Tongue (tissue), 1 donor: ENCODE measurements at regions not wholly inside any gene's neighbourhood (a gene's known extent, or its start where the extent isn't known, plus 50 kb on each side); places are given as distances from the start of the nearest gene placed in this dataset.
"Not testable (repeated sequence)": the region's sequence is repeated elsewhere in the genome, so short reads cannot be mapped to it uniquely, and the experiment has no call there.

Experiments used
- DNase-seq: peaks from one replicate; pipeline ENCODE4 v3.0.0-alpha.2; 2015

DNA sequence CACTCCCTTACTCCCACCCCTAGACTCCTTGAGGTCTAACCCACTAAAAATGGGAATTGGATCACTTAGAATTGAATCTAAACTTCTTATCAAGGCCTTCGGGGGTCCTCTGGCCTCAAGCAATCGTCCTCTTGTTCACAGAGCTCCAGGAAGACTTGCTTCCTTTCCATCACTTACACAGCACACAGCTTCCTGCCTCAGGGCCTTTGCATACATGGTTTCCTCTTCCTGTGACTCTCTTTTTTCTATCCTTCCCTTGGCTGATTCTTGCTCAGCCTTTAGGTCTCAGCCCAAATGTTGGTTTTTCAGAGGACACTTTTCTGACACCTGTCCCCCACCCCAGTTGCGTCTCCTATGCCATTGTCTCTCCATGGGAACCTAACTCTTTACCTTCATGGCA lies 50.0 kb upstream of the ALDH1B1 start:
- DNase-seq: no peak

DNA sequence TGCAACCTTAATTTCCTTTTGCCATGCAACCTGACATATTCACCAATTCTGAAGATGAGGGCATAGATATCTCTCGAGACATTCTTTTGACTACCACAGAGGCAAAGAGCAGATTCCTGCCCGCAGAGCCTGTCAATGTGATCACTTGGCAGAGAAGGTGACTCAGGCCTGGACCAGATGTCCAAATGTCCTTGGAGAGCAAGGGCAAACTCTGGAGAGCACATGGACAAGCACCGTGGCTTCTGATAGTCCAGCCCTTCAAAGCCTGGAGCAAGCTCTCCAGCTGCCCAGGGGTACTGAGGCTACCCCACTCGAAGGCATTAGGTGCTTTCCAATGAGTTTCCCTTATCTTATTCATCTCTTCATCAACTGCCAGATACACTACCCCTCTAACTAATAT lies 50.4 kb upstream of the ALDH1B1 start:
- DNase-seq: no peak

DNA sequence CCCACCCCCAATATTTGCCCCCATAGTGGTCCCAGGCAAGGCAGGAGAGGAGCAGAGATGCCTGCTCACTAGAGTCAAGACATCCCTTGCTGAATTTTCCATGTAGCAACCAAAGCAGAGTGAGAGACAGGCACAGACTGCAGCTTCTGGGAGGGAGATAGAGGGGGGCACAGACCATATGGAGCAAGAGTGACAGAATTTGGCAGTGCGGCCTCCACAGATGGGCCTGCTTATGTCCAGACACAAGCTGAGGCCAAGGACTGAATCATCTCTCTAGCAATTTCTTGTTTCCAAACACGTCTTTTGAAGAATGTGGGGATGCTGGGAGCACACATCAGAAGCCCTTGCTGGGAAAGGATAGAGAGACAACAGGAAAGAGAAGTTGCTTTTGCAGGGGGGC lies 53.0 kb upstream of the ALDH1B1 start:
- DNase-seq: peak; percentile 94

DNA sequence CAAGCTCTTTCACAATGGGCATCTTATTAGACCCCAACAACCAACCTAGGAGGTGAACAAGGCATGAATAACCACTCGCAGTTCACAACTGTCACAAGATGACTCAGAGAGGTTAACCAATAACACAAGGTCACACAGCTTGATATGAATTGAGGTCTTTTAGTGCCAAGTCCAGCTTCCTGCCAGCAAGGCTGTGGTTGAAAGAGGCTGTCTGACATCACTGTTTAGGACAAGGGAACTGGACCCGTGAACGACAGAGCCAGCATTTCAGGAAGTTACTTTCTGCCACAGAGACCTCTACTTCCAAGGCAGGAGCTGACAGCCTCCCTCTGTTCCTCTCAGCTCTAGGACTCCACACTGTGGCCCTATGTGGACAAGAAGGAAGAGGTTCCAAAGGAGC lies 53.4 kb upstream of the ALDH1B1 start:
- peak; percentile 19 for DNase-seq

DNA sequence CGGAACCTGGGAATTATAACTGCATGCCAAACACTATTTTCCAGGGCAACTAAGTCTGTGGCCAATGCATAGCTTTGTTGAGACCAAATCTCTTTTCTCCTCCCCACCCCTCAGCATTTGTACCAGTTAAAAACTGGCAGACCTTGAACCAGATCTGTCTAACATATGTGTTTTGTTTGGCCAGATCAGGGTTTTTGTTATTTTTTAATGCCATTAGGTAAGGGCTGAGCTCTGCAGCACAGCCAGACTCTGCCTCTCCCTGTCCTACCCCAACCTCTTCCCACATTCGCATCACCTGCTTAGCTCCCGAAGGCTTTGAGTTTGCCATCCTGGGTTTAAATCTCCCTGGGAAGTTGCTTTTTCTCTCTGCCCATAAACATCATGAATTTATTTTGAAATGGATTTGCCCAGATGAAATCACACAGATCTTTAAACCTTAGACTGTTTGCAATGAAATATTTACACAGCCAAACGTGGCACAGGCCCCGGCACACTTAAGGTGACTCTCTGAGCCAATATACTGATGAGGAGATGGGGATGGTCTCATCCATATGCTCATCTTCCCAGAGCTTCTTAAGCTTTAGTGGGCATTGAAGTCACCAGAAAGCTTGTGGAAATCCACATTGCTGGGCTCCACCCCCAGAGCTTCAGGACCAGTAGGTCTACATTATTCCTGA lies 54.0 kb upstream of the ALDH1B1 start:
- no peak for DNase-seq

DNA sequence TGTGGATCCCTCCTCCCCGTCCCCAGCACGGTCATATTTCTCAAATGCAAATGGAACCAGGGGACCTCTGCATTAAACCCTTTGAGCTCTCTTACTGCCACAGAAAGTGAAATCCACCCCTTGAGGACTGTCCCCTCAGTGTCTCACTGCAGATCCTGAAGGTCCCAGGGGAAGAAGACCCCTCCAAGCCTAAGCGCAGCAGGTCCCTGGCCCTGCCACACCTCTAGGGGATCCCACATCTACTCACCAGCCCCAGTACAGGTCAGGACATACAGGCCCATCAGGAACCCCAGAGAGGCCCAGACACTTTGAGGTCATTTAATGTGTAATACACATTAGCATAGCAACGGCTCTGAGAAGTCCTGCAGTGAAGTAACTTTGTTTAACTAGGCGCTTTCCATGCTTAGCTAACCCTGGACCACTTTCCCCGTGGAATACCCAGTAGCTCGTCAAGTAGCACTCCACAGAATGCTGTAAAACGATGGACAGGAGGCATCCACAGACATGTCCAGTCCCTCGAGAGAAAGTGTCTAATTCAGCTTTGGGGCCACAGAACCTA lies 54.7 kb upstream of the ALDH1B1 start:
- DNase-seq: no peak

DNA sequence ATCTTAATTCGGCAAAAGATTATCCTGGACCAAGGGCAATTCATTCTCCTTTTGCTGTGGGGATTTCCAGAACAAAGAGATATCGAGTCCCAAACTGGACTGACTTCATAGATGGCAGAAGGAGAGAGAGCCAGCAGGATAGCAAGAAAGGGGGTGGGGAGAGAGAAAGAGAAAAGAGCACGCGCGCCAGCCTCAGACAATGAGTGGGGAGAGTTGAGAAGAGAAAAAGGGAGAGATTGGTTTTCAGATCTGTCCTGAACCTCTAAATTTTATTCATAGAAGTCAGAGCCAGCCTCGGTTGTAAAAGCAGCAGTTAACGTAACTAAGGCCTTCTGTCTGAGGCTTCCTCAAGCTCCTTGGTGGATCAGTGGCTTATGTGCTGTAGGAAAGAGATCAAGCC lies 55.3 kb upstream of the ALDH1B1 start:
- DNase-seq: no peak

DNA sequence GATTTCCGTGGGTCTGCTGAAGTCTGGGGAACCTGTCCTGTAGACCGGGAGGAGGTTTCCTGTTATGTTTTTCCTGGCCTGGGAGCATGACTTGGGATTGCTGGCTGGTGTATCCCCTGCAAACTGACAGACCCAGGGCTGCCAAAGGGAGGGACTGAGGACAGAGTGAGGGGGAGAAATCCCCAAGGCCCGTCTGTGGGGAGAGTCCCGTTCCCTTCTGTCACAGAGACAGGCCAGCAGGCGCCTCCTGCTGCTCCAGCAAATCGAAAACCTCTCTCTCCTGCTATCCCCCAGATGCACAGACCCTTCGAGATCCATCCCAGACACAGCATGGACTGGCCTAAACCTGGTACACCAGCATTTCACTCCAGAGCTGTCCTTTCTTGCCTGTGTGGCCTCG lies 56.2 kb upstream of the ALDH1B1 start:
- peak; percentile 57 for DNase-seq

DNA sequence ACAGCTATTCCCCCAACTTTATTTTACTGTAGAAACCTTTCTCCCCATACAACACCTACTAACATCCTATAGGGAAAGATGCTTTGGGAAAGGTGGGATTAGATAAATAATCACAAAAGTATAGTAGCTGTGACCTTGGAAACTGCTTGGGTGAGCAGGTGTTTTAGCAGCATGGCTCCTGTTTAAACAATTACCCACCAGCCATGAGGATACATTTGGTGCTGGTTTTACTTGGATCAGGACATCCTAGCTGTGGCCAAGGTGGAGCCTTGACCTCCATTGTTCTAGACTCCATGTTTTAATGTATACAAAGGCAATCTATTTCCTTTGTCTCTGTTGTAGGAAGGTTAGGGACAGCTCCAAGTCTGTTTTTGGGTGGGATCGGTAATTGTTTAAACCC lies 56.8 kb upstream of the ALDH1B1 start:
- DNase-seq: no peak

DNA sequence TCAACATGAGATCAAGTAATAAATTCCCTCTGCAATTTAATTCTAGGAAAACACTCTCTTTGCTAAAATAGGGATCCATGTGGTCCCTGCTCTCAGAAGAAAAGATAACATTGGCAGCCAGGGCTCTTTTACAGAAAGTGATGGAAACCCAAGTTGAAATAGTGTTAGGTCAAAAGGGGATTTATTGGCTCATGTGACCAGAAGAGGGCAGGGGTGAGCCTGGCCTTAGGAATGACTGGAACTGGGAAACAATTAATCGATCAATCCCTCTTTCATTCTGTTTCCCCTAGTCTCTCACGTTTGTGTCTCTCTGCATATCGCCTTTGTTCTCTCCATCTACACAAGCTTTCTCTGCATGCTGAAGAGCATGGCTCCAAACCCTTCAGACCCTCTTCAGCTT lies 58.3 kb upstream of the ALDH1B1 start:
- DNase-seq: no peak

DNA sequence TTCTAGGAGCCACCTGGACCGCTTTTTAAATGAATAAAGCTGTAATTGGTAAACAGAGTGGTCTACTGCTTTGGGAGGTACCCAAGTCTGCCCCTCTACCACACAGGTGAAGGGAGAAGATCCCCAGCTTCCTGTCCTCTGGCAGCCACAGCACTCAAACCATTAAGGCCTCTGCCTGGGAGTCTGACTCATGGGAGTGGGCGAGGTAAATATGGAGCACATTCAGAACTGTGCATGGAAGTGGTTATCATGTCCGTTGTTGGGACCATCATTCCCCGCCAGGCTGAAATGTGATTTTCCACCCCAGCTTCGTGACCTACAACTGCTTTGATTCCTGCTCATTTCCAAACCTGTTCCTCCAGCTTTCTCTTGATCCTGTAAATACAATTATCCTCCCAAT lies 59.5 kb upstream of the ALDH1B1 start:
- no peak for DNase-seq

DNA sequence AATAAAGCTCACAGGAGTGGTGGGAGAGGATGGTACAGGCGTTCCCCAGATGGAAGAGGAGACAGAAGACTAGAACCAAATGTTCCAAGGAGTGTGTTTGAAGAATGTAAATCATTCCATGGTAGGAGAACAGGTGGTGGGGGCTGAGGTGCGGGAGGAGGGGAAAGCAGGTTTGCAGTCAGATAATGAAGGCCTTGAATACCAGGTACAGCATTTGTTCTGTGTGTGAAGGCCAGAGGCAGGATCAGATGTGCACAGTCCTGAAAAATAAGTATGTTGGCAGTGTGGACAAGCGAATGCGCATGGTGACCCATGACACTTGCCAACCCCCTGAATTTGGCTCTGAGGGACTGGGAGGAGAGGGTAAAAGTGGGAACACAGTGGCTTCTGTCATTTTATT lies 59.9 kb upstream of the ALDH1B1 start:
- DNase-seq: no peak

DNA sequence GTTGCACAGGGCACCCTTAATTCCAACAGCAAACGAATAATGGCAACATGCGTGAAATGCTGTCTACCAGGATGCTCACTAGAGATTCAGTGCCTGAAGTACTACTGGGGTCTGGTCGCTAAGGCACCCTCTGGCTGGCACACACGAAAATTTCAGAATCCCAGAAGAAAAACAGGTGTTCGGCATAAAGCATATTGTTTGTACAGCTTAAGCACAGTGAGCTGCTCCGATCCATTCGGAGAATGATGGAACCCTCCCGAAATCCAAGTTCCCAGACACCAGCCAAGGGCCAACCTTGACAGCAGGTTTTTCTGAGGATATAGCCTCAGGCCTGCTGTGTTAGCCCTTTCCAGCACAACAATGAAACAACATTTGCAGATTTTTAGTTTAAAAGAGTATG lies 61.4 kb upstream of the ALDH1B1 start:
- DNase-seq: no peak

DNA sequence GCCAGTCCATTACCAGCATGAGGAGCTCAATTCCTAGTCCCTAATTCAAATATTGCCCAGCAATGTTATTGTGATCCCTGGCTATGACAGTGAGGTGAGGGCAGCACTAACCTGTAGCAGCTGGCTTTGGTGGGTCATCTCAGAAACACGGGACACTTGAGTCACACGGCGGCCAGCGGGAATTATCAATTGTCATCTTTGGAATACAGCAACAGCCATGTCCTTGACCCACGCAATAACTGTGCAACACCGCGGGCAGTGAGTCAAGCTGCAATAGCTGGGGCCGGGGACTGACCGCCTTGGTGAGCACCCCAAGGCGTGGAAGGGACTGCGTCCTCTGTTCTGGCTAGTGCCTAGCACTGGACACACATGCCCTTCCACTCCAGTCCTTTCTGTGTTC lies 62.5 kb upstream of the ALDH1B1 start:
- no peak for DNase-seq

DNA sequence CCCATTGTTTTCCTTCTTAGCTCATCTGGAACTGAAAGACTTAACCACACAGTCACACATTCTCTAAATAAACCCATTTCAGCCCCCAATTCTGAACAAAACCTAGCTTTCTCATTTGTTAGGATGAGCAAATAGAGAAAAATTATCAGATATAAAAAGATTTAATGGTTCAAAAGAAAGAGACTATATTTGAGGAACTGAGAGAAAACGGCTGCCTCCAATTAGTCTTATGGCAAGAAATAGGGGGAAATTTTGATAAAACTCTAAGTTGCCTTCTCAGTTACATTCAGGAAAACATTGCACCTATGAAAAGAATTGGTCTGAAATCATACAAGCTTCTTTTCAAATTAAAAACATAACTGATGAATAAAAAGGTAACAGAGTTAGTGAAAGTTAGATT lies 63.7 kb upstream of the ALDH1B1 start:
- no peak for DNase-seq

DNA sequence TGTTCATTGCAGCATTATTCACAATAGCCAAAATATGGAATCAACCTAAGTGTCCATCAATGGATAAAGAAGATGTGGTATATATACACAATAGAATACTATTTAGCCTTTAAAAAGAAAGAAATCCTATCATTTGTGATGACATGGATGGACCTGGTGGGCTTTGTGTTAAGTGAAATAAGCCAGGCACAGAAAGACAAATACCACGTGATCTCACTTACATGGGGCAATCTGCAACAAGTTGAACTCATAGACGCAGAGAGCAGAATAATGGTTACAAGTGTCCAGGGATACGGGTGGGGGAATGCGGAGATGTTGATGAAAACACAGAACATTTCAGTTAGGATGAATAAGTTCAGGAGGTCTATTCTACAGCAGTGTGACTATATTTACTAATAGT lies 66.4 kb upstream of the ALDH1B1 start:
- DNase-seq: no peak

DNA sequence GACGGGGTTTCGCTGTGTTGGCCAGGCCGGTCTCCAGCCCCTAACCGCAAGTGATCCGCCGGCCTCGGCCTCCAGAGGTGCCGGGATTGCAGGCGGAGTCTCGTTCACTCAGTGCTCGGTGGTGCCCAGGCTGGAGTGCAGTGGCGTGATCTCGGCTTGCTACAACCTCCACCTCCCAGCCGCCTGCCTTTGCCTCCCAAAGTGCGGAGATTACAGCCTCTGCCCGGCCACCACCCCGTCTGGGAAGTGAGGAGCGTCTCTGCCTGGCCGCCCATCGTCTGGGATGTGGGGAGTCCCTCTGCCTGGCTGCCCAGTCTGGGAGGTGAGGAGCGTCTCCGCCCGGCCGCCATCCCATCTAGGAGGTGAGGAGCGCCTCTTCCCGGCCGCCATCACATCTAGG lies 68.3 kb upstream of the ALDH1B1 start:
- DNase-seq: not testable (repeated sequence)

DNA sequence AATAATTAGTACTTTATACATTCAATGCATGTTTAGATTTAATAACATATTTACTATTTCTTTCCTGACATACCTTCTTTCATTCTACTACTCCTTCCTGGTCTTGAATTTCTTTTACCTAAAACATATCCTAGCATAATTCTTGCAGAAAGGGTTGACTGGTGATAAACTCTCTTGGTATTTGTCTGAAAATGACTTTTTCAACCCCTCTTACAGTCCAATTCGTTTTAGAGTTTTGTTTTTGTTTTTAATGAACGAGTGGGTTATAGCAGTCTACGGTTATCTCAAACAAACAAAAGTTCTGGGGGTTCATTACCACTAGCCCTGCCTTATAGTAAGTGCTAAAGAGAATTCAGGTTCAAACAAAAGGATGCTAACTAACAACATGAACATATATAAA lies 69.6 kb upstream of the ALDH1B1 start:
- DNase-seq: no peak

DNA sequence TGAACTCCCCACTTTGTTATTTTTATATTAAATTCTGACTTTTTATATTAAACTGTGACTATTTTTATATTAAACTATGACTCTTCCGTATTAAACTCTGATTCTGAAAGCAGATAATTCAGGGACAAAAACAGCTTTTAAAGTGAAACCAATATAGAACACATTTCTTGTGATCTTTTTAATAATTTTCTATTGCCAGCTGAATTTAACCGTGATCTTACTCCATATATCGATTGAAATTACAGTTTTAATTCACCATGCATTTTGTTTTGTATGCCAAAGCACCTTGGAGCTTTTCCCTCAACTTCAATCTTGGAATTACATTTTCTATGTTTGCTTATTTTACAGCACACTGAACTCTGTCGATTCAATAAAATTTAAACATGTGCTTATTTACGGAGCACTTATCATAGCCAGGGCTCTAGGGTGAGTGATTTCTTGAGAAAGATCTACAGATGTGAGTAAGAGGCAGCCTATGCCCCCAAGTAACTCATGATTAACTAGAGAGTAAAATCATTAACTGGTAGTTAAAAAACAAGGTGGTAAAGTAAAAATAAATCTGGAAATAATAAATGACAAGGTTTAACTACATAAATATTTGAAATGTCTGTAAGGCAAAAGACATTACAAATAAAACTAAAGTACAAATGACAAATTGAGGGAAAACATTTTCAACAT lies 72.9 kb upstream of the ALDH1B1 start:
- no peak for DNase-seq

DNA sequence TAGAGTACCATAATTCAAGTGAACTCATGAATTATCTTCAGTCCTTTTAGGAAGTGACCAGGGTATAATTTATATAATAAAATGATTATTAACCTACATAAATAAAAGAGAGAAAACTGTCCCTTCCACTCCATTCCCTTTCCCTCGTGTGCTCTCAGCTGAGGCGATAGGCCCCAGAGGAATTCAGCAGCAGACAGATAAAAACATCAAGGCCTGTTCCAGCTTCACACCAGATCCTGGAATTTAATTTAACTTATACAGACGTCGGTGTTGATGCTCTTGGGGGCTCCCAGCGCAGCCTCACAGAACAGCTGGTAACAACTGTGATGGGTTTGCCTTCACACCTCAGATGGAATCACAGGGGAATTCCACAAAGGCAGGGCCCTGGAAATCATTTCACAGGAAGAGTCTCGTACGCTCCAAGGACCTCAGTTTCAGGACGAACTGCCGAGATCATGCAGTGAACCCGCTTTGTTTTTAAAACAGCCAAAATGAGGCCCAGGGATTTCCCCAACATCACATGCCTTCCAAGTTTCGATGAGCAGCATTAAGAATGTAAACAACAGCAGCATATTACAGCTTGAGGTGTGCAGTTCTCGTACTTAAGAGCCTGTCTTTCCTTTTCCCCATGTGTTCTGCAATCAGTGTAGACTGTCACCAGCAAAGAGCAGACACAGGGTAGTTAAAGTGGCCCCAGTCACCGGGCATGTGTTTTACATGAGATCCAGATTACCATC lies 73.6 kb upstream of the ALDH1B1 start:
- peak; percentile 87 for DNase-seq

DNA sequence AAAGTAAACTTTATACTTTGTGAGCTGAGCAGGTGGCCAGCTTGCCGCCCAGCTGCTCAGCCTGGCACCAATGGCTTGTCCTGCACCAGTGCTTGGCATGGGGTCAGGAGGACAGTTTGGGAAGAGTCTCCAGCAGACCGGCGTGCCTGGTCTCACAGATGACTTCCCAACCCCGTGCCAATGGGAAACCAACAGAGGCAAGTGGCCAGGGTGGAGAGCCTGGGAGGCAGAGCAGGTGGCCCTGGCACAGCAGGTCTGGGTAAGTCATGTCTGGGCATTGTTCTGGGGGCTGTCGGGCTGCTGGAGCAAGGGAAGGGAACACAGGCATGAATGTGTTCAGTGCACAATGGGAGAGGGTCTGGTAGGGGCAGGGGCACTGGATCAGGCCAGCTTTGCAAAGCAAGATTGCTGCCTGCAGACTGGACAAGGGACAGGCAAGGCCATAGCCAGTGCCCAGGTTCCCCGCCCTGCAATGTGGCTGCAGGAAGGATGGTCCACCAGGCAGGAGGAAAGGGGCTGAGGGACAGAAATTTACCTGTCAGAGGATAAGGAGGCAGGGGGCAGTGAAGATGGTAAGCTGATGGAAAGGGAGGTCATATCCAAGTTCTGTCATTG lies 76.2 kb upstream of the ALDH1B1 start:
- DNase-seq: peak; percentile 66

DNA sequence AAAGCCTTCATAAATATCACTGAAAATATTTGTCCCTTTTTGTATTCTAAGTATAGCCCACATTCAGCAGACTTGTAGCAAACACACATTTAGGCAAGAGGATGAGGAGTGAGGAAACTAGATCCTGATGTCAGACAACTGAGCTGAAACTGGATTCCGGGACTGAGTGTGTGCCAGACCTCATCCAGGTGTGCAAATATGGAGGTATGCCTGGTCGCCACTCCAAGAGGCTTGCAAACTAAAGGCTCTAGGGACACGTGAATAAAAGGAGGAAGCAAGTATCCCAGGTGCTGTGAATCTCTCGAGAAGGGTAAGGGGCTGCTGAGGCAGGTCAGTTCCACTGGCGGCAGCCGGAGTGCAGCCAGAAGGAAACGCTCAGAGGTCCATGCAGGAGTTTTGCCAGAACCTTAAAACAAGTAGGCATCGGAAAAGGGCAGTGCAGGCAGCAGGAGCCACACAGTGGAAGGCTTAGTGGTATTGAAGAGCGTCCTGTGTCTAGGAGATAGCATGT lies 77.4 kb upstream of the ALDH1B1 start:
- DNase-seq: no peak

DNA sequence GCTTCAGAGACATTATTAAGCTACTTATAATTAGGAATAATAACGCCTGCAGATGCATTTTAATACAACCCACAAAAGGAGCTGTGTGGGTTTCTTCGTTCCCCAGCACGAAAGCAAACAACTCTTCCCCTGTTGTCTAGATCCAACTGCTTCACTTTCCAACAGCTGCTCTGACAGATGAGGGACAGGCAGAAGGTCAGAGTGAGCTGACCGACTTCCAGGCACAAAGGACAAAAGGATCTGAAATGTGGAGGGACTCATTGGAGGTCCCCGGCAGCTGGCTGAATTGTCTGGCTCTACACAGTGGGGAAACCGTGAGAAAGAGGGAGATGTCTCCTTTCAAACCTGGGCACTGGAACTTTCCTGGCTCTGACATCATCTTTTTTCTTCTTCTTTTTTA lies 79.1 kb upstream of the ALDH1B1 start:
- peak; percentile 63 for DNase-seq
